Activated naive CD4-positive, alpha-beta T cell treated with anti-CD3 and anti-CD28 coated beads, Interleukin-2, amount 10 ng/mL, durations not matched to agents 7 days and 5 days (primary cell): ENCODE measurements at regions not wholly inside any gene's neighbourhood (a gene's known extent, or its start where the extent isn't known, plus 50 kb on each side); places are given as distances from the start of the nearest gene placed in this dataset.
"Not testable (repeated sequence)": the region's sequence is repeated elsewhere in the genome, so short reads cannot be mapped to it uniquely, and the experiment has no call there.

Source experiments
- CTCF ChIA-PET: fragments of 350-600 bp; sonication (Branson Sonifier 250); formaldehyde crosslinking; loops from one replicate; lab custom pipeline; 2021; ENCODE audit warnings: antibody characterized with exemption; lab: Charles Lee
- DNase-seq: peaks from one replicate; pipeline ENCODE4 v3.0.0-alpha.2; 2020
- H3K27ac Mint-ChIP-seq: one replicate; pipeline ENCODE4 v1.8.0; 2021; ENCODE audit warnings: mild to moderate bottlenecking, moderate library complexity, mixed read lengths
- H3K27me3 Mint-ChIP-seq: one replicate; pipeline ENCODE4 v1.8.0; 2021; ENCODE audit warnings: mild to moderate bottlenecking, mixed read lengths
- H3K36me3 Mint-ChIP-seq: one replicate; pipeline ENCODE4 v1.8.0; 2021; ENCODE audit warnings: mixed read lengths
- H3K4me1 Mint-ChIP-seq: one replicate; pipeline ENCODE4 v1.8.0; 2021; ENCODE audit warnings: mixed read lengths
- H3K4me3 Mint-ChIP-seq: one replicate; pipeline ENCODE4 v1.8.0; 2021; ENCODE audit warnings: mild to moderate bottlenecking, moderate library complexity, mixed read lengths
- H3K9me3 Mint-ChIP-seq: one replicate; pipeline ENCODE4 v1.8.0; 2021; ENCODE audit warnings: mixed read lengths

GRCh38 chrX:84747516-84747915 lies 245.3 kb upstream of the HDX start:
- Mint-ChIP-seq H3K27ac (no peak overlapping the region), H3K9me3 (no peaks in the 10 kb centered on the region), H3K27me3 (no peaks in the 10 kb centered on the region), H3K4me3 (no peak overlapping the region), H3K36me3 (no peaks in the 10 kb centered on the region), H3K4me1 (no peaks in the 10 kb centered on the region)
- DNase-seq = no peak
- CTCF ChIA-PET = no interaction called here

GRCh38 chrX:84748965-84749656 lies 246.9 kb upstream of the HDX start:
- Mint-ChIP-seq H3K27ac (no peak overlapping the region), H3K4me1 (no peaks in the 10 kb centered on the region), H3K36me3 (no peaks in the 10 kb centered on the region), H3K27me3 (no peaks in the 10 kb centered on the region), H3K4me3 (no peak overlapping the region), H3K9me3 (no peaks in the 10 kb centered on the region)
- CTCF ChIA-PET = no interaction called here
- DNase-seq = no peak

- no peak for DNase-seq
- Mint-ChIP-seq H3K36me3 (no peaks in the 10 kb centered on the region), H3K9me3 (no peaks in the 10 kb centered on the region), H3K27me3 (no peaks in the 10 kb centered on the region), H3K4me3 (no peak overlapping the region), H3K27ac (no peak overlapping the region), H3K4me1 (no peaks in the 10 kb centered on the region)
- CTCF ChIA-PET = no interaction called here
These were observed 243.1 kb upstream of the APOOL start for GRCh38 chrX:84760560-84760959.

GRCh38 chrX:84796321-84796720 lies 207.4 kb upstream of the APOOL start:
- DNase-seq = no peak
- H3K36me3 Mint-ChIP-seq = no peaks in the 10 kb centered on the region
- H3K9me3 Mint-ChIP-seq = peaks cover 2% of the 10 kb centered on the region
- no peak overlapping the region for H3K27ac Mint-ChIP-seq
- CTCF ChIA-PET = no interaction called here
- H3K4me3 Mint-ChIP-seq = no peak overlapping the region
- no peaks in the 10 kb centered on the region for H3K4me1 Mint-ChIP-seq
- H3K27me3 Mint-ChIP-seq = no peaks in the 10 kb centered on the region

- Mint-ChIP-seq H3K4me1 (no peaks in the 10 kb centered on the region), H3K27me3 (no peaks in the 10 kb centered on the region), H3K27ac (no peak overlapping the region), H3K9me3 (no peaks in the 10 kb centered on the region), H3K4me3 (no peak overlapping the region), H3K36me3 (no peaks in the 10 kb centered on the region)
- no peak for DNase-seq
- CTCF ChIA-PET = no interaction called here
These were observed 172.8 kb upstream of the APOOL start for GRCh38 chrX:84830836-84831235.

GRCh38 chrX:84846541-84846940 lies 157.1 kb upstream of the APOOL start:
- H3K9me3 Mint-ChIP-seq, H3K4me1 Mint-ChIP-seq, H3K27ac Mint-ChIP-seq, H3K36me3 Mint-ChIP-seq, H3K27me3 Mint-ChIP-seq, H3K4me3 Mint-ChIP-seq, CTCF ChIA-PET, DNase-seq: not testable (repeated sequence)

- H3K36me3 Mint-ChIP-seq, H3K9me3 Mint-ChIP-seq, H3K4me1 Mint-ChIP-seq, H3K27ac Mint-ChIP-seq, H3K27me3 Mint-ChIP-seq, H3K4me3 Mint-ChIP-seq, DNase-seq, CTCF ChIA-PET: not testable (repeated sequence)
These were observed 152.5 kb upstream of the APOOL start for GRCh38 chrX:84851183-84851582.

GRCh38 chrX:84856791-84857190 lies 146.9 kb upstream of the APOOL start:
- CTCF ChIA-PET, H3K4me3 Mint-ChIP-seq, H3K9me3 Mint-ChIP-seq, H3K36me3 Mint-ChIP-seq, H3K27ac Mint-ChIP-seq, H3K4me1 Mint-ChIP-seq, H3K27me3 Mint-ChIP-seq, DNase-seq: not testable (repeated sequence)

- H3K4me3 Mint-ChIP-seq, CTCF ChIA-PET, H3K9me3 Mint-ChIP-seq, H3K27ac Mint-ChIP-seq, H3K36me3 Mint-ChIP-seq, H3K27me3 Mint-ChIP-seq, H3K4me1 Mint-ChIP-seq, DNase-seq: not testable (repeated sequence)
These were observed 144.9 kb upstream of the APOOL start for GRCh38 chrX:84858771-84859170.

GRCh38 chrX:84865113-84865512 lies 138.6 kb upstream of the APOOL start:
- CTCF ChIA-PET = no interaction called here
- no peak overlapping the region for H3K27ac Mint-ChIP-seq
- H3K27me3 Mint-ChIP-seq = no peaks in the 10 kb centered on the region
- no peaks in the 10 kb centered on the region for H3K4me1 Mint-ChIP-seq
- no peak for DNase-seq
- H3K36me3 Mint-ChIP-seq = no peaks in the 10 kb centered on the region
- H3K9me3 Mint-ChIP-seq = no peaks in the 10 kb centered on the region
- H3K4me3 Mint-ChIP-seq = no peak overlapping the region

- CTCF ChIA-PET, H3K4me3 Mint-ChIP-seq, H3K9me3 Mint-ChIP-seq, H3K4me1 Mint-ChIP-seq, H3K27ac Mint-ChIP-seq, H3K36me3 Mint-ChIP-seq, DNase-seq, H3K27me3 Mint-ChIP-seq: not testable (repeated sequence)
These were observed 133.4 kb upstream of the APOOL start for GRCh38 chrX:84870281-84870680.

GRCh38 chrX:84872160-84872771 lies 131.4 kb upstream of the APOOL start:
- DNase-seq, H3K4me3 Mint-ChIP-seq, H3K36me3 Mint-ChIP-seq, H3K27ac Mint-ChIP-seq, H3K9me3 Mint-ChIP-seq, H3K27me3 Mint-ChIP-seq, H3K4me1 Mint-ChIP-seq, CTCF ChIA-PET: not testable (repeated sequence)

GRCh38 chrX:84873176-84873575 lies 130.5 kb upstream of the APOOL start:
- no peaks in the 10 kb centered on the region for H3K36me3 Mint-ChIP-seq
- H3K9me3 Mint-ChIP-seq = no peaks in the 10 kb centered on the region
- H3K27me3 Mint-ChIP-seq = no peaks in the 10 kb centered on the region
- CTCF ChIA-PET = no interaction called here
- no peak overlapping the region for H3K27ac Mint-ChIP-seq
- H3K4me3 Mint-ChIP-seq = no peak overlapping the region
- no peak for DNase-seq
- no peaks in the 10 kb centered on the region for H3K4me1 Mint-ChIP-seq

GRCh38 chrX:84876876-84877275 lies 126.8 kb upstream of the APOOL start:
- no peaks in the 10 kb centered on the region for H3K9me3 Mint-ChIP-seq
- CTCF ChIA-PET = no interaction called here
- H3K4me1 Mint-ChIP-seq = no peaks in the 10 kb centered on the region
- H3K27ac Mint-ChIP-seq = no peak overlapping the region
- no peak overlapping the region for H3K4me3 Mint-ChIP-seq
- no peaks in the 10 kb centered on the region for H3K27me3 Mint-ChIP-seq
- no peaks in the 10 kb centered on the region for H3K36me3 Mint-ChIP-seq
- DNase-seq = no peak

- no peaks in the 10 kb centered on the region for H3K36me3 Mint-ChIP-seq
- DNase-seq = no peak
- CTCF ChIA-PET = no interaction called here
- no peaks in the 10 kb centered on the region for H3K27me3 Mint-ChIP-seq
- no peaks in the 10 kb centered on the region for H3K9me3 Mint-ChIP-seq
- H3K4me3 Mint-ChIP-seq = no peak overlapping the region
- no peak overlapping the region for H3K27ac Mint-ChIP-seq
- no peaks in the 10 kb centered on the region for H3K4me1 Mint-ChIP-seq
These were observed 109.8 kb upstream of the APOOL start for GRCh38 chrX:84893897-84894296.
